Hepatocyte (in vitro differentiated cells): ENCODE measurements at regions not wholly inside any gene's neighbourhood (a gene's known extent, or its start where the extent isn't known, plus 50 kb on each side); places are given as distances from the start of the nearest gene placed in this dataset.

Source experiments
- DNase-seq: peaks from one replicate; pipeline ENCODE4 v3.0.0-alpha.2; 2016; ENCODE audit warnings: low spot score
- H2AFZ ChIP-seq: fragments of 200-600 bp; sonication (generic); 2 replicates; pipeline ENCODE4 v1.6.0; 2016; ENCODE audit warnings: antibody characterized with exemption, mild to moderate bottlenecking
- H3K27ac ChIP-seq: fragments of 200-600 bp; sonication (generic); 2 replicates; pipeline ENCODE4 v1.5.1; 2016; ENCODE audit warnings: mild to moderate bottlenecking
- H3K27me3 ChIP-seq: fragments of 200-600 bp; sonication (generic); 2 replicates; pipeline ENCODE4 v1.6.1; 2016
- H3K36me3 ChIP-seq: fragments of 200-600 bp; sonication (generic); replicated peaks from 2 replicates; pipeline ENCODE4 v1.5.1; 2016; ENCODE audit warnings: low read depth; ENCODE audit not compliant: insufficient read depth
- H3K4me1 ChIP-seq: fragments of 200-600 bp; sonication (generic); 2 replicates; pipeline ENCODE4 v1.5.1; 2016; ENCODE audit warnings: mild to moderate bottlenecking, moderate library complexity; ENCODE audit not compliant: insufficient read depth
- H3K4me2 ChIP-seq: fragments of 200-600 bp; sonication (generic); 2 replicates; pipeline ENCODE4 v1.6.0; 2016
- H3K4me3 ChIP-seq: fragments of 200-600 bp; sonication (generic); 2 replicates; pipeline ENCODE4 v1.5.1; 2016; ENCODE audit warnings: mild to moderate bottlenecking
- H3K79me2 ChIP-seq: fragments of 200-600 bp; sonication (generic); 2 replicates; pipeline ENCODE4 v1.6.0; 2017; ENCODE audit warnings: mild to moderate bottlenecking
- H3K9me2 ChIP-seq: fragments of 200-600 bp; sonication (generic); replicated peaks from 2 replicates; pipeline ENCODE4 v1.6.0; 2017; ENCODE audit warnings: mild to moderate bottlenecking; ENCODE audit not compliant: insufficient read depth
- H3K9me3 ChIP-seq: fragments of 200-600 bp; sonication (generic); 2 replicates; pipeline ENCODE4 v1.5.1; 2016; ENCODE audit warnings: low read depth, mild to moderate bottlenecking
- H4K20me1 ChIP-seq: fragments of 200-600 bp; sonication (generic); 2 replicates; pipeline ENCODE4 v1.6.0; 2016; ENCODE audit warnings: mild to moderate bottlenecking; ENCODE audit not compliant: insufficient read depth, poor library complexity, severe bottlenecking
- CTCF ChIP-seq: fragments of 200-600 bp; sonication (generic); IDR thresholded peaks from 2 replicates; pipeline ENCODE4 v1.5.1; 2016; ENCODE audit warnings: antibody characterized with exemption, mild to moderate bottlenecking; ENCODE audit not compliant: poor library complexity
- EZH2 ChIP-seq: fragments of 200-600 bp; sonication (generic); IDR thresholded peaks from 2 replicates; pipeline ENCODE4 v1.6.1; 2016; ENCODE audit warnings: antibody characterized with exemption, mild to moderate bottlenecking, borderline replicate concordance
- EZH2phosphoT487 ChIP-seq: fragments of 200-600 bp; sonication (generic); IDR thresholded peaks from one replicate; pipeline ENCODE4 v1.6.1; 2018; ENCODE audit warnings: antibody characterized with exemption, mild to moderate bottlenecking, low read depth, moderate library complexity; ENCODE audit not compliant: unreplicated experiment, severe bottlenecking
- WGBS: methylation state at CpG from one replicate; pipeline ENCODE4 v1.1.6; 2016; ENCODE audit warnings: low lambda C conversion rate; ENCODE audit errors: missing lambda C conversion rate; 5-methylcytosine and 5-hydroxymethylcytosine counted together

DNA sequence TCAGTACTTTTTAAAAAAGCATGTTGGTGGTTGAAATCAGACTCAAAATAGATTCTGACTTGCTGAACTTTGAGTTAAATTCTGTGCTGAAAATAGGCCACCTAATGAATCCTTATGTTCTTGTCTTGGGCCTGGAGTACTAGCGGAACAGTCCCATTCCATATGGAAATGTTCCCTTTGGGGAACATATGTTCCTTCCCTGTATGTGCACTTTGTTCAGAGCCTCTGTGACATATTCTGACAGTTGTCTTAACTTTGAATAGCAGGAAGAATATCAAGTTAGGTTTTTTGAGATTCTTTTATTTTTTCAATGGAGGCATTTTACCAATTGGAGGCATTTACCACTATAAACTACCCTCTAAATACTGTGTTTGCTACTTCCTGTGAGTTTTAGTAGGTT, 1667.8 kb downstream of the PLA2G4A start:
- TF ChIP-seq EZH2phosphoT487 (no peak), CTCF (no peak), EZH2 (no peak)
- Histone ChIP-seq H3K36me3 (no peaks in the 10 kb centered on the region), H3K9me3 (no peaks in the 10 kb centered on the region), H3K27me3 (no peaks in the 10 kb centered on the region), H3K4me3 (no peak overlapping the region), H4K20me1 (no peaks in the 10 kb centered on the region), H3K79me2 (no peaks in the 10 kb centered on the region), H3K4me2 (no peak overlapping the region), H3K9me2 (no peaks in the 10 kb centered on the region), H2AFZ (no peak overlapping the region), H3K4me1 (no peaks in the 10 kb centered on the region), H3K27ac (no peak overlapping the region)
- WGBS = 95% methylated on average over 1 of the region's 1 CpG
- no peak for DNase-seq

GRCh38 chr1:188497020-188497419, 1668.3 kb downstream of the PLA2G4A start:
- no peaks in the 10 kb centered on the region for H3K79me2 ChIP-seq
- H2AFZ ChIP-seq = no peak overlapping the region
- TF ChIP-seq EZH2 (no peak), CTCF (no peak), EZH2phosphoT487 (no peak)
- no peak overlapping the region for H3K4me2 ChIP-seq
- H3K4me3 ChIP-seq = no peak overlapping the region
- DNase-seq = no peak
- H3K9me2 ChIP-seq = no peaks in the 10 kb centered on the region
- no peaks in the 10 kb centered on the region for H3K27me3 ChIP-seq
- H3K4me1 ChIP-seq = no peaks in the 10 kb centered on the region
- no peaks in the 10 kb centered on the region for H4K20me1 ChIP-seq
- H3K36me3 ChIP-seq = no peaks in the 10 kb centered on the region
- no peak overlapping the region for H3K27ac ChIP-seq
- H3K9me3 ChIP-seq = no peaks in the 10 kb centered on the region
- 64% methylated on average over 1 of the region's 1 CpG for WGBS

GRCh38 chr1:188499690-188500089, 1670.9 kb downstream of the PLA2G4A start:
- no peaks in the 10 kb centered on the region for H4K20me1 ChIP-seq
- no peaks in the 10 kb centered on the region for H3K9me2 ChIP-seq
- no peak overlapping the region for H2AFZ ChIP-seq
- no peaks in the 10 kb centered on the region for H3K4me1 ChIP-seq
- no peaks in the 10 kb centered on the region for H3K79me2 ChIP-seq
- no peak overlapping the region for H3K4me3 ChIP-seq
- H3K36me3 ChIP-seq = no peaks in the 10 kb centered on the region
- no peak for TF ChIP-seq EZH2phosphoT487
- no peak for TF ChIP-seq CTCF
- TF ChIP-seq EZH2 = no peak
- no peak overlapping the region for H3K27ac ChIP-seq
- no peaks in the 10 kb centered on the region for H3K27me3 ChIP-seq
- DNase-seq = peak; percentile 13
- no peak overlapping the region for H3K4me2 ChIP-seq
- no peaks in the 10 kb centered on the region for H3K9me3 ChIP-seq
- 54% methylated on average over 1 of the region's 1 CpG for WGBS

DNA sequence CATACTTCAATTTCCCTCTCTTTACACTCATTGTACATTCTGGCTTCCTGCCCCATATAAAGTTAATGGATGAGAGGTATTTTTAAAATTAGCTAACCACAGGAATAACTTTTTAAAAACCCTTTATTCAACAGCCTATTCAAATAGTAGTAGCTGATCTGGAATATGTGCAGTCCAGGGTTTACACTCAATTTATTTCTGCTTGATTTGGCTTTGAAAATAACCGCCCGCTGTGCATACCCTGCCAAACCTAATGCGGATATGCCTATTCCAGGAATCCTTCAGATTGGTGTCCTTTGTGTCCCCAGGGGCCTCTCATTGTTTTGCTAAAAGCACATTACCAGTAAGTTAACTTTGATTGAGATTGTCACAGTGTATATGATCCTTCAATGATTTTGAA, 1686.2 kb downstream of the PLA2G4A start:
- Histone ChIP-seq H3K4me3 (no peak overlapping the region), H3K27ac (no peak overlapping the region), H3K27me3 (no peaks in the 10 kb centered on the region), H3K9me3 (no peaks in the 10 kb centered on the region), H2AFZ (no peak overlapping the region), H3K36me3 (no peaks in the 10 kb centered on the region), H3K9me2 (no peaks in the 10 kb centered on the region), H4K20me1 (no peaks in the 10 kb centered on the region), H3K4me1 (no peaks in the 10 kb centered on the region), H3K79me2 (no peaks in the 10 kb centered on the region), H3K4me2 (no peak overlapping the region)
- WGBS = 93% methylated on average over 3 of the region's 3 CpGs
- DNase-seq = no peak
- TF ChIP-seq CTCF (no peak), EZH2phosphoT487 (no peak), EZH2 (no peak)
